HG03575 (cell line): ENCODE measurements at regions not wholly inside any gene's neighbourhood (a gene's known extent, or its start where the extent isn't known, plus 50 kb on each side); places are given as distances from the start of the nearest gene placed in this dataset.

ENCODE experiments used
- ATAC-seq: cut with Tn5 transposase; IDR thresholded peaks from one replicate; pipeline ENCODE4 v1.9.1; 2021; ENCODE audit not compliant: unreplicated experiment, insufficient number of reproducible peaks, low FRiP score; ENCODE audit errors: extremely low read depth

- ATAC-seq: no peak
Observed at GRCh38 chr6:139856562-139856961, 482.1 kb upstream of the CITED2 start.

DNA sequence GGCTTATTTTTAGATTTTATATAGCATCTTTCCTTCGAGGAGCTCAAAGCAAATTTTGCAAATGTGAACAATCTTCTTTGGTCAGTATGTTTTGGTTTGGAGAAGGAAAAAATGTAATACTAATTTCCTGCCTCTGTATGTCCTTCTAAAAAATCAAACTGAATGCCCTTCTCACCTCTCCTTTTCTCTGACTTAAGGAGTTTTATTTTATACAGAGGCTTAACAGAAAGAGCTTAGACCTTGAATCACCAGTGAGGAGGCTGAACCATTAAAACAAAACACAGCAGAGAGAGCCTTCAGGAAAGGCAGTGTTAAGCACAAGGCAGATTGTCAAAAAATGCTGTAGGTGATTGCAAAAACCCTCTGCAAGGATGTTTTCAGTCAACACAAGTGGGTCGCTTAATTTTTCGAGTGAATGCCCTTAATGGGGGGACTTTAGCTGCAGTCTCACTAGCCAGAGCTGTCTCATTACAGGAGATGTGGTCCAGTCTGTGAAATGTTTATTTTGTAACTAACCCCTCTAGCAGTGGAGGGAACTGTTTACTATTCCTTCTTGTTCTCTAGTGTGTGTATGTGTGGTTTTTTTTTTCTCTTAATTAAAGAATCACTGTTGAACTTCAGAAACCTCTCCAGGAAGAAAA lies 481.3 kb upstream of the CITED2 start:
- ATAC-seq: no peak

GRCh38 chr6:139853302-139853992 lies 479.0 kb upstream of the CITED2 start:
- ATAC-seq: no peak

- ATAC-seq: no peak
Observed at GRCh38 chr6:139852488-139853140, 478.2 kb upstream of the CITED2 start.

- ATAC-seq: no peak
Observed at GRCh38 chr6:139852067-139852466, 477.6 kb upstream of the CITED2 start.

DNA sequence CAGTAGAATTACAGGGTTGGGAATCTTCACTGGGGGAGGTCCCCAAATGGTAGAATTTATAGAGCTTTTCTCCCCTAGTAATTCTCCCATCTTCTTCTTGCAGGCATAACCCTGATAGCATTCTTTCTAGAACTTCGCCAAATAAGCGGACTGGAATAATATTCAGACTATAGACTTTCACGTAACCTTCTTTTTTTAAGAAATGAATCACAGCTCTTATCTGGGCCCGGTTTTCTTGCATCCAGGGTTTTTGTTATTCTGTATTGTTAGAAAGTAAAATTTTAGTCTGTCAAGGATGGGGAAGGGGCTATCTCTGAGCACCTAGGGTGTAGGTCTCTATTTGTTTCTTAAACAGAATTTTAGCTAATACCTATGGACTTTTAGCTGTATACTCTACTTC lies 476.8 kb upstream of the CITED2 start:
- ATAC-seq: no peak

GRCh38 chr6:139850512-139850911 lies 476.1 kb upstream of the CITED2 start:
- ATAC-seq: no peak

DNA sequence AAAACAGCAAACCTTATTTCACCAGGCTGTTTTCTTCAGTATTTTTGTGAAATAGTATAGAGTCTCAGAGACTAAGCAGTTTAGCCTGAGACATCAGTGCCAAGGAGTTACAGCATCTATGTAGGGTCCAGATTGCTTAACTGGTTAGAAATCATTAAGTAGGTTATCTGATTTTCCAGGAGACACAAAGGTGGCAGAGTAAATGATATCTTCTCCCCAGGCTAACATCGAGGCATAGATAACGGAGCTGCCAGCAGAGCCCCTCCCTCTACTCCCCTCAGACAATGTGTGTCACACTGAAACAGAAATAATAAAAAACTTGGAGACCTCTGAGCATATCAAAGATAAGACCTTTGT lies 473.0 kb upstream of the CITED2 start:
- no peak for ATAC-seq

DNA sequence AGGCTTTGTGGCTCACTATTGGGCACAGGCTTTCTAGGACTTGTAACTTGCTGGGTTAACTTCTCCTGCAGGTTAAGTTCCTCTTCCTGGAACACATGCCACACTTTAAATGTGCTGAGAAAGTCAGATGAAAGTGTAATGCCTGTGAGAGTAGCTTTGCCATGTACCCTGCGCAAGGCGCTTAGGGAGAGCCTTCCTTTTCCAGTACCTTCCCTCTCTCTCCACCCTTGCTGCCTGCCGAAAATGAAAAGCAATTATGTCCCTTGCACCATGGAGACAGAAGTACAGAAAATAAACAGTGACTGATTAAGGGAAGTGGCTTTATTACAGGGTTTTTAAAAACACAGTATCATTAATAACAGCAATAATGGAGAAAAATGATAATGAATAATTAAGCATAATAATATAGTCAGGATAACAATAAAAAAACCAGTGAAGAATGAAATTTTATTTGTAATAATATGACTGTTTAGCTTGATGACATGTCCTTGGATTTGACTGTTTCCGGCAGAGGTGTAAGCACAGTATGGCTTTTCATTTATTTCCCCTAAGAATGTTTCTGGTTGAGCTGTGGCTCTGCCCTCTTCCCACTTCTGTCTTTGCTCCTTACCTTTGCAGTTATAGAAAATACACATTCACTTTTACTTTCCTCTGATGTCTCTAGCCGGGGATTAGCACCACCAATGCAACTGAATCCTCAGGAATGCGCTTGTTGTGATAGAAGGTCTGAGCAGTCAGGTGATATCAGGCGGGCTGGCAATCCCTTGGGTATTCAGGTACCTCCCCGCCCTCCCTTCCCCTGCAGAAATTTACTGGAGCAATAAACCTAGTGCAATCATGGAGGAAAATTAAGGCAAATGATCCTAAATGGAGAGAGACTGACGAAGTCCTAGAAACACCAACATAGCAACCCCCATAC lies 472.3 kb upstream of the CITED2 start:
- no peak for ATAC-seq

GRCh38 chr6:139844907-139845306 lies 470.5 kb upstream of the CITED2 start:
- ATAC-seq: no peak

DNA sequence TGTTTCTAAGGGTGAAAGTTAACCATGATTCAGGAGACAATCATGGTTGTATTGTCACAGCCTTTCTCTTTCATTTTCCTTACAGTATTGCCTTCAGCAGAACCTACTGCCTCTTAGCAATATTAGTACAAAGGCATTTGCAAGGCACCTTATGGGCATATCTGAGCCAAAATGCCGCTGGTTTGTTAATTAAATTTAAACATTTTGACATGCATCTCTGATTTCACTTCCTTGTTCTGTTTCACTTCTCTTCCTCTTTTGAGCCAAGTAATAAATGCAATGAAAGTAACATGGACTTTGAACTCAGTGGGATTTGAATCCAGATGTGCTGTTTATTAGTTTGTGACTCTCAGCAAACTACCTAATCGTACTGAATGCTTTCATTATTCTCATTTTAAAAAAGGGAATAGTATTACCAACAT lies 467.4 kb upstream of the CITED2 start:
- ATAC-seq: peak; percentile 89

- ATAC-seq: no peak
Observed at GRCh38 chr6:139839506-139840156, 465.2 kb upstream of the CITED2 start.

DNA sequence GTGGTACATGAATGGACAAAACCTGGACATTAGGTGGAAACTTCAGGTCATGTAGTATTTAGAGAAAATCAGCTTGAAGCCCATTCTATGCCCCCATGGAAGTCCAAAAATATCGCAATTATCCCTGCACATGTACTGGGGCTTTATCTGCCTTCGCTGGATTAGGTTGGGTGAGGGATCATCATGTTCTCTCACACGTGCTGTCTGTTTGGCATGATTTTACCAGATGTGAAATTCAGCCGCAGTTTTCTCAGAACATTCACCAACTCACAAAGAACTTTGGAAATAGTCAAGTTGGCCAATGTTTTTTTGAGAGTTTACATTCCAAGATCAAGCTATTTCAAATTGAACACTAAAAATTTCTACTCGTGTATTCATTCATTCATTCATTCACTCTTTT lies 459.8 kb upstream of the CITED2 start:
- no peak for ATAC-seq

DNA sequence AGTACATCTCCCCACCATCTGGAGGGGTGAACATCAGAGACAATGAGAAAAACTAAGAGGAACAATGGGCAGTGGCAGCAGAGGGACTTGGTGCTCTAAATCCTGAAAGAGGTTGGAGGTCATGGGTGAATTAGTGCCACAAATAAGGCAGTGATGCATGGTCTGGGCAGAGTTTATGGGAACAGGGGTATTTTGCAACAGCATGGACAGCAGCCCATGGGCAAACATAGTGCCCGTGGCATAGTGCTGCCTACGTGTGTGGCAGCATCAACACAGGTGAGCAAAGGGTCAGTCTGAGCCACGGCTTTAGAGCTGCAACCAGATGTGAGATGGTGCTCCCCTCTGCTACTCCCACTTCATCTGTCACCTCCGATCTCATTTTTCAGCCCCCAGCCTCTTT lies 459.1 kb upstream of the CITED2 start:
- ATAC-seq: no peak

DNA sequence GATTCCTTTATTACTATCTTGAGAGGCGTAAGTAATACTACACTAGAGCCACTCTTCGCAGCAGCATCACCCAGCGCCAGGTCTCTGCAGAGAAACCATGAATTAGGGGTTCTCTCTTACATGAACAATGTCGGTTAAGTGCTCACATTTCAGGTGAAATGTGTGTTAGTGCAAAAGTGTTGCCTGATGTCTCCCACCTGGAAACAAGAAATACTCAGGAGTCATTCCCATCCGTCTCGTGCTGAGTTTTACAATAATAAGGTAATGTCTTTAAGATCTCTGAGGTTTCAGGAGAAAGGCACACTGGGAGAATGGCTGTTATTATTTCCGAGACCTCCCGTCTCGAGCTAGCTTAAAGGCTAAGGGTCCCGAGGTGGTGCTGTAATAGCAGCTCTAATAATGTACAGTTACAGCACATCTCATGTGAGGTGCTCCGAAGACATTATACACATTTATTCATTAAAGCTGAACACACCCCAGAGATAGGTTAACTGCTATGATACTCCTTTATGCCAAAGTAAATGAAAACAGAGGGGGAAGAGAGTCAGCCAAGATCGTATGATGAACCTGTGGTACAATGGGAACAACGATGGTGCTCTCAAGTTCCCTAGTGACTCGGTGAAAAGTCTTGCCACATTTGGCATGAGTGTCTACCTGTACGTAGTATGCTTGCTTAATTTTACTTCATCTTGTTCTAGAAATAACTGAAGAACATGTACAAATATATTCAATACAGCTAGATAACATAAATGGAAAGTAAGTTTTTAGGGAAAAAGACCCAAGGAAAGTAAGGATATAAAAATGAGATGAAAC lies 458.3 kb upstream of the CITED2 start:
- no peak for ATAC-seq

GRCh38 chr6:139829576-139829975 lies 455.1 kb upstream of the CITED2 start:
- ATAC-seq: no peak

DNA sequence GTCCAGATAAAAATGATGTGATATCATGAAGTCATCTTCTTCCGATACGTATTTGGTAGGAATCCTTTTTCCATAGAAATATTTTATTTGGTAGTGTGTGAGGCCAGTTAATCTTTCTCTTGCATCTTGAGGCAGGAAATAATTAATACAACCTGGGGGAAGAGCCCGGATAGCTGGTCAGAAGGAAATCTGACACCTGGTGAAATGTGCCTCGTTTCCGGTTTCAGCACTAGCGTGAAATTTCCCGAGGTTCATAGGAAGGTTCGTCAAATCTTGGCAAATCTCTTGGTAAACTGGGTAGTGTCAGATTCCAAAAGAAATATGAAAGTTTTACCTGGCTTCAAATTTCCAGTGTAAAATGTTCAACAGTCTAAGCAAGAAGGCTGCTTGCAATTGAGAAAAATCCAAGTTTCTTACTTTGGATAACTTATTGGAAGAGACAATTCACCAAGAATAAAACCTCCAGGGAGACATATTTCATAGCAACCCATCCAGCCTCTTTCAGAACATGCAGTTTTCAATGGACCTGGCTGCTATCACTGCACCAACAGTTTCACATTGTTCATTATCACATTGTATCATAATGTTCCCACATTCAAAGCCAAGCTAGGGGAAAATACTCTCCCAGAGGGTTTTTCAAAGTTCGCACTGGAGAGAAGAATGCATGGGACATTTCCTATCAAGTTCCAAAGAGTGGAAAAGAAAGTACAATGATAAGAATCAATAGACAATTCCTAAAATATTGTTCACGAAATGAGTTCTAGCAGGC lies 454.5 kb upstream of the CITED2 start:
- no peak for ATAC-seq
